GM23248 (cell line): ENCODE measurements at regions not wholly inside any gene's neighbourhood (a gene's known extent, or its start where the extent isn't known, plus 50 kb on each side); places are given as distances from the start of the nearest gene placed in this dataset.

Experiments
- EZH2 ChIP-seq: fragments of 200-600 bp; sonication (generic); IDR thresholded peaks from 2 replicates; pipeline ENCODE4 v1.6.1; 2018; ENCODE audit warnings: antibody characterized with exemption, mild to moderate bottlenecking; ENCODE audit not compliant: insufficient read depth, poor library complexity, severe bottlenecking
- EZH2phosphoT487 ChIP-seq: fragments of 200-600 bp; sonication (generic); IDR thresholded peaks from 2 replicates; pipeline ENCODE4 v1.6.1; 2018; ENCODE audit warnings: antibody characterized with exemption, moderate library complexity, mild to moderate bottlenecking, low read depth; ENCODE audit not compliant: insufficient read depth

- TF ChIP-seq EZH2phosphoT487 (no peak), EZH2 (no peak)
Observed at GRCh38 chr2:120622159-120622869, 113.4 kb upstream of the GLI2 start.
